NCI-H510A (cell line): ENCODE measurements at regions not wholly inside any gene's neighbourhood (a gene's known extent, or its start where the extent isn't known, plus 50 kb on each side); places are given as distances from the start of the nearest gene placed in this dataset.
"Not testable (repeated sequence)": the region's sequence is repeated elsewhere in the genome, so short reads cannot be mapped to it uniquely, and the experiment has no call there.

ENCODE experiments used
- DNase-seq: peaks from one replicate; lab custom pipeline; 2025; lab: John Stamatoyannopoulos, UW

DNA sequence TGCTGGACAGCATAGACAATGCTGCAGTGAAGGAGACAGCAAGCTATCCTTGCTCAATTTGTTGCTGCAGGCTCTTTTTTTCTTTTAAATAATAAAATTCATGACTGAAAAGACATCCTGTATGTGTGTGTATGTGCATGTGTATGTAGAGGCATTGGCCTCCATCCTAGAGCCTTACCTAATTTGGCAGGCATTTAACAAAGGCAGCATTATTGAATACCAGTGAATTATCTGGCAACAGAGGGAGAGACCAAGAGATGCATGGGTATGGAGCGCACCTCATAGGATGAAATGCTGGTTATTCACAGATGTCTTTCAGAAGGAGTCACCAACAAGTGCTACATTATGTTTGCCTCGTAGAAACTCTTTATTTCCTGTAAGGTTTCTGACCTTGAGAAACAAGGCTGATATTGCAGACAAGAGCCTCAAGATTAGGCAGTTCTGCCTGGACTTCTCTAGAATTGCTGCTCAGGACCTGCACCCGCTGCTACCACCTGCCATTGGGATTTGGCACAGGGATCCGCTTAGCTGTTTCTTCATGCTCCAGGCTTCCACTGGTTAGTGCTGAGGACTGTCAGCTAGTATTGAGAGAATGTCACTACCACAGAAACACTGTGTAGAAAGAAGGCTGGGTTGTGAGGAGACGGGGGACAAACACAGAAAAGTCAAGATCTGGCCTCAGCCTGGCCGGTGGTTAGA, 247.7 kb upstream of the RFX3 start:
- no peak for DNase-seq

DNA sequence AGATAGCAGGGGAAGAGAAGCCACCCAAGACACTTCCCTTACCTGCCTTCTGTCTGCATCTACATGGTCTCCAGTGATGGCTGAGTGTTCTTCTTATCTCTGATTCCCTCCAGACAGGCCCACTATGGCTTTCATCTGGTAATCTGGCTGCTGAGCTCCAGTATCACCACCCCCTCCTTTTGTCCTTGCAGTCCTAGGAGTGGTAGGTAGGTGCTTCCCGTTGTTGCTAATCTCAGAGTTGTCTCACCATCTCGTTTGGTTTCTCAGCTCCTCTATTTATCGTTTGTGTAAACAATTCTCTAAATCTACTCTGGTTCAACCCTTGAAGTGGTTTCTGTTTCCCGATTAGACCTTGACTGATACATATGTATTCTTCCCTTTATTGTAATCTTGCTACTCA, 243.8 kb upstream of the RFX3 start:
- no peak for DNase-seq

DNA sequence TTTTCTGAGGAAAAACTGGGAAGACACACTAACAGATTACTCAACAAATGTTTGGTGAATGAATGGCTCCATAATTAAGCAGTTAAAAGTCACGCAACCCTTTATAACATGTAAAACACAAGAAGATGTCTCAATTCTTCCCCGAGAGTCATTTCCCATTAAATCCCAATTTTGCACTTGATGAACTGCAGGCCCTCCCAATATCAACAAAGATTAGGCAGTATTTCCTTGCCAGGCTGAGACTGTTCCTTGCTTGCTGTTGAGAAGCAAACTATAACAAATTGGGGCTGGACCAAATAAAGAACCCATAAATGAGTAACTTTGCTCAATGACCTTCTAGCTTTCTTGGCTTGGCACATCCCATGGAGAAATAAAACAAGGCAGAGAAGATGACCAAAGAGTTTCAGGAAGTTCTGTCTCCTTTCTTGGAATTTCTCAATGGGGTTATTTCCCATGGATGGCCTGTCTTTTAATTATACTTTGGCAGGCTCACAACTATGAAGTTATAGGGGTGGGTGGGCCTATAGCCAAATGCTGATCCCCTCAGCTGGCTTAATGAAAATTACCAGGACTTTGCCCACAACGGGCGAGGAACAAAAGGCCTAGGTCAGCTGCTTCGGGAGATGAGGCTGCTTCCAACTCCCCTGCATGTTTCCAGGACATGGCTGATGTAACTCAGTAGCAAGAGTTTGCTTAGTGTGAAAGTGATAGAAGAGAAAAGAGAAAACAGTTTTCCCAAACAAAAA, 243.1 kb upstream of the RFX3 start:
- no peak for DNase-seq

DNA sequence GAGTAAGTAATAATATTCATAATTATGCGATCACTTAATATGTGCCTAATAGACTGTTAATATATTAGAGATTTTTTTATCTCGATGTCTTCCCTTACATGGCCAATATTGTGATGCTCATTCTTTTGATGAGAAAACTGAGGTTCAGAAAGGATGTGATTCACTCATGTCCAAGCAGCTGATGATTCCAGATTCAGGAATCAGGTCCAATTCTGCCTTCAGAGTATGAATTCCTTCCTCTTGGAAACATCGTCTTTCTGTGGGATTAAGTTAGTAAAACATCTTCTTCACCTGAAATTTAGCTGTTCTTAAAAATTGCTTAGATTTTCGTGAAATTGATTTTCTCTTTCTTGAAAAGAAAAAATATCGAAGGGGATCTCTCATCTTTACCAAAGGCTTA, 242.5 kb upstream of the RFX3 start:
- DNase-seq: no peak

DNA sequence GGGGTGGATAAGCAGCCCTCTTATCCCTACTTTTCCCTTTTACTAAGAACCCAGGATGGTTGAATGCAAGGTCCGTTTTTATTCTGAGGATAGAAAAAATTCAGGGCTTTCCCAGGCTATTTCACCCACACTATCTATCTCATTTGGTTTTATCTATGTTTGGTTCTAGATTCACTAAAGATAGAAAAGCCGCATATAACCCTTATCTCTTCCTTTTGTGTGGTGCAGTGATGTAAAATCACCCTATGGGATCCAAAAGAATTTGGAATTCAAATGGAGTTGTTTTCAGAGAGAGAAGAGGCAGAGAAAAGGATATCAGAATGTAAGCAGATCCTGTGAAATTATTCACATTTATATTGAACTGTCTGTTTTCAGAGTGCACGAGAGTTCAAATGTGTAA, 236.3 kb upstream of the RFX3 start:
- DNase-seq: no peak

DNA sequence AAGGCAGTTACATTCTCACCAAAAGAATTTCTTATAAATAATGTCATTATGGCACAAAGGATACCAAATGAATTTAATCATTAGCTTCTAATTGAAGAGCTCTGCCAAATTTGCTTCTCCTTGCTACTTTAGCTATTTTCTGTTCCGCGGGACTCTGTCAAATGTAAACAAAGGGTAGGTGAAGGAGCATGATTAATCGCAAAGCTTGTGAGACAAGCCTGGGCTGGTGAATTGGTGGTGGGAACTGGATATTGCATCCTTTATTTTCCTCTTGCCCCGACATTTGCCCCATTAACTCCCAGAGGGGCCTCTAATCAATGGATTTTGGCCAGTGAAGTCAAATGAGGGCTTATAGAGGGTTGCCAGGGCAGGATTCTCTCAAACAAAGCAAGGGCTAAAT, 234.2 kb upstream of the RFX3 start:
- DNase-seq: no peak

DNA sequence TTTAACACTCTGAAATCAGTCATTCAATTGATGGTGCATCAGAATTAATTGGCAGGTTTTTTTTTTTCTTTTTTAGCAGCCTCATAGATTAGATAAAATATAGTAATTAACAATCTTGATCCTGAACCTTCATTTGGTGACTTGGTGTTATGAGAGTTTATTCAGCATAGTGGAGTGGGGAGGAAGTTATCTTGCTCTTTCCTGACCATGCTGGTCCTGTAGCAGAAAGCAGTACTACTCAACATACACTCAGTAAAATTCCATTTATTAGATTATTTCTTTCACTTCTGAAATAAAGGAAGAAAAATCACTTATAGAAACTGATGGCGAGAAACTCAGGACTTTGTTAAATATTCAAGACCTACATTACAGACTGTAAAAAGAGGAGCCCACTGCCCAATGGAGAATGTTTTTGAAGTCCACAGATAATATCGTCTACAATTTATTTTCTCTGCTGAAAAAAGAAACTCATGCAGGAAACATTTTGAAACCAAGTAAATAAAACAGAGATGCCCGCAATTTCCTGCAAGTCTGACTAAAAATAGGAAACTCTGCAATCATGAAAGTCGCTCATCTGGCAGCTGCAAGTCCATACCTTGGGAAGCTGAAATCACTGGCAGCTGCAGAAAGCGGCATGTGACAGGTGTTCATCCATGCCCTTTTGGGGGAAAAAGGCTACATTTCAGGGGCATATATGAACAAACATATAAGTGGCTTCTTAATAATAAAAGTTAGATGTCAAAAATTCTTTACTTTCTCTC, 233.2 kb upstream of the RFX3 start:
- DNase-seq: no peak

DNA sequence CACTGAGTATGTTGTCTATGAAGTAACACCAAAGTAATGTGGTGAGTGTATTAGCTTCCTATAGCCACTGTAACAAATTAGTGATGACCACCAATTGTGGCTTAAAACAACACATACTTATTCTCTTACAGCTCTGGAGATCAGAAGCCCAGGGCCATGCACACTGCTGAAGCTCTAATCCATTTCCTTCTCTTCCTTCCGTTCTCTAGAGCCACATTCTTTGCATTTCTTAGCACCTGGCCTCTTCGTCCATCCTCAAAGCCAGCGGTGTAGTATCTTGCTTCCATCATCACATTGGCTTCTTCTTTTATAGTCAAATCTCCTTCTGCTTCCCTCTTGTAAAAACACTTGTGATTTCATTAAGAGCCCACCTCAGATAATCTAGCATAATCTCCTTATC, 230.3 kb upstream of the RFX3 start:
- DNase-seq: no peak

DNA sequence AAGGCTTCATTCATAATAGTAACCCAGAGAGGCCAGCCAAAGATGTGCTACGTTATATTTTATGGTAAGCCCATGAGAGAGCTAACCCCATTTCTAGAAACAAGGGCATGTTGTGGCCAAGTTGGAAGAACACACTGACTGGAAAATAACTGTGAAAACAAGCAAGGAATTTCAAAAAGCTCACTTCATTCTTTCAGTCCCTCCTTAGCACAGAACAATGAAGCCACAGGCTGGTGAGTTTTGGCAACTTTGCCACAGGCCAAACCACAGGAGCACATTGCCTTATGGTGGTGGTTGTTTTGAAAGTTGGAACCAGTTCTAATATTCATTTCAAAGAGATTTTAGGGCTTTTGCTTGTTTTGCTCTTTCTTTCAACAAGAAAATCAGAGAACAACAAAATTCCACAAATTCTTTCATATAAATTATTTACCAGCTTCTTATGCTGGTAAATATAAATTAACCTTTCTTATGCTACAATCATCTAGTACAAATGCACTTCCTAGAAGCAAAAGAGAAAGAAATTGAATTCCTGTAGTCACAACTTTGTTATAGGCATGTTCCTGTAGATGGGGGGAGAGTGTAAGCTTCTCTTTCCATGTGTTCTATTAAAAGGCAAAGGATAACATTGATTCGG, 225.4 kb upstream of the RFX3 start:
- no peak for DNase-seq

DNA sequence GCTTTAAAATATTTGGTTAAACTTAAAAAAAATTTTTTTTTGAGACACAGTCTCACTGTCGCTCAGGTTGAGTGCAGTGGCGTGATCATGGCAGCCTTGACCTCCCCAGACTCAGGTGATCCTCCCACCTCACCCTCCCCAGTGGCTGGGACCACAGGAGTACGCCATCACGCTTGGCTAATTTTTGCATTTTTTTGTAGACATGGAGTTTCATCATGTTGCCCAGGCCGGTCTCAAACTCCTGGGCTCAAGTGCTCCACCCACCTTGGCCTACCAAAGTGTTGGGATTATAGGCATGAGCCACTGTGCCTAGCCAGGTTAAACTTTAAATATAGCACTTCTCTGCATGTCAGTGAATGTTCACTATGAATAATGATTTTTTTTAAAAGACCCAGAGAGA, 224.5 kb upstream of the RFX3 start:
- DNase-seq: no peak

DNA sequence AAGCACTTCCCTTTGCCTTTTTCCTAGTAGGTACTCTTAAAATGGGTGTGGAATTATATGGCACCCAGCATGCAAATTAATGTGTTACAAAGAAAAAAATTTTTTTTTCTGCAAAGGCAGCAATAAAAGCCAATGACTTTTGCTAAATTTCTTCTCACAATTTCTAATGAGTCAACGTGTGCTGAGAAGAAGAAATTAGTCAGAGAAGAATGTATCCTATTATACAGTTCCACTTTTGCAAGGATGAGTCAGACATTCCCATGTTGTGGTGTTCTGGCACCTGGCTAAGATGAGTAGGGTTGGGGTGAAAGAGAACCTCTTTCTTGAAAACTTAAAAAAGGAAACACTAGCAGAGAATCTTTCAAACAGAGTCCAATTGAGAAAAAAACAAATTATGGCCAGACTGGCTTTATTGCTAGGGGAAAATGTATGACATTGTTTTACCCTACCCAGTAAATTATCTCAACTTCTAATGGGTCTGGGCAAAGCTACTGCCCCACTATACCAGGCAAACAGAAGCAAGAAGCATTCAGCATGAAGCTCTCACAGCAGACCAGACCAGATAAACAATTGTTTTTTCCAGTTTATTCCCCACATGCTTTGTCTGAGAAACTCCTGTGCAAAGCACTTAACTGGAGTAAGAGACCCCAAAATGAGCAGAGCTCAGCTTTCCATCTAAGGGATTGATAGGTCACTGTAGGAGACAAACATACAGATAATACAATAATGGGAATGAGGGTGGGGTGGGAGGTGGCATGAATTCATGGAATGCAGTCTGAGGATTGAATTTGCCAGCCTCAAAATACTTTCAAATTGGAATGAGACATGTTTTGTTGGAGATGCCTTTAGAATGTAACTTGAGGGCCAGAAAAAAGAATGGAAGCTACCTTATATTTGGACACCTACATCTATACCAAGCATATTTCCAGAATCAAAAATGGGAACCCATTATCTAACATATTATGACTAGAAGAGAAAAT, 220.8 kb upstream of the RFX3 start:
- DNase-seq: no peak

DNA sequence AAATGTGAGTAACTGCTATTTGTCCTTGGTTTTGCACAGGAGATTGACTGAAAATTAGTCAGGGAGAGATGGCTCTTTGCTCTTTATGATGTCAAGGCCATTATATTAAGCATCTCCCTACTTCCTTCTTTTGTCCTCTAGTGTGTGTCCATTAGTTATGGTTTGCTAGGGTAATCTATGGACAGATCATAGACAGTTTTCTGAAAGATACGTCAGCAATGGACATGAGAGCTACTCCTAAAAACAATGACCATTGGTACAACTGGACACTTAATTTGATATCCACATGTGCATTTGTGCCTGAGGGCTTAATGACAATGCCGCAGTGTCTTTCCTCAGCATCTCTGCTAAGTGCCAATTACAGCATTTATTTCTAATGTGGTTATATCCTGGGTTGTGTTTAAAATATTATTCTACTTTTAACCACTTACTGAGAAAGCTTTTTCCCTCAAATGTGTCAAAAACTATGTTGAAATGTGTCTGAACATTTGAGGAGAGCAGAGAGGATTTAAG, 218.2 kb upstream of the RFX3 start:
- DNase-seq: no peak

DNA sequence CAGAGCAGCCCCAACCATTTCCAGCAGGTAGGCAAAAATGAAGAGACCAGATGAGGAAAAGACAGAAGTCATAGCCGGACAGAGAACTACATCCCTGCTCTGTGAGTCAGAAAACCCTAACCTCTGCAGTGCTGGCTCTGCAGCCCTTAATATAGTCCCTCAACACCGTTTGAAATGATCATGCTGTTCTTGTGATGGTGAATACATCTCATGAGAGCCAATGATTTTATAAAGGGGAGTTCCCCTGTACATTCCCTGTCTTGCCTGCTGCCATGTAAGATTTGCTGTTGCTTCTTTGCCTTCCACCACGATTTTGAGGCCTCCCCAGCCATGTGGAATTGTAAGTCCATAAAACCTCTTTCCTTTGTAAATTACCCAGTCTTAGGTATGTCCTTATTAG, 216.8 kb upstream of the RFX3 start:
- no peak for DNase-seq

DNA sequence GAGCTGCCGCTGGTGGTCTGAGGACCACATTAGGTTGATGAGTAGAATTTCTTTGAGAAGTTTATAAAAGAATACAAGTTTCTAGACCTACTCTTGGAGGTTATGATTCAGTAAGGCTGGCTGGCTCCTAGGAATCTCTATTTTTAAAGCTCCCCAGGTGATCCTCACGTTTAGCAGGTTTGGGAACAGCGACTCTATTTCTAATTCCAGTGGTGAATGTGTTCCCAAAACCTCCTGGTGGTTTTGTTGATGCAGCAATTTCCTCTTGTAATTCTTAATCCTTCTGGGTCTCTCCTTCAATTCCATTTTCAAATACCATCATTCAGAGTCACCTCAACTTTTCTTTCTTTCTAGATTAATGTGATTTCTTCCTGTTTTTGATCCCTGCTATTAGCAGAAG, 215.9 kb upstream of the RFX3 start:
- no peak for DNase-seq

DNA sequence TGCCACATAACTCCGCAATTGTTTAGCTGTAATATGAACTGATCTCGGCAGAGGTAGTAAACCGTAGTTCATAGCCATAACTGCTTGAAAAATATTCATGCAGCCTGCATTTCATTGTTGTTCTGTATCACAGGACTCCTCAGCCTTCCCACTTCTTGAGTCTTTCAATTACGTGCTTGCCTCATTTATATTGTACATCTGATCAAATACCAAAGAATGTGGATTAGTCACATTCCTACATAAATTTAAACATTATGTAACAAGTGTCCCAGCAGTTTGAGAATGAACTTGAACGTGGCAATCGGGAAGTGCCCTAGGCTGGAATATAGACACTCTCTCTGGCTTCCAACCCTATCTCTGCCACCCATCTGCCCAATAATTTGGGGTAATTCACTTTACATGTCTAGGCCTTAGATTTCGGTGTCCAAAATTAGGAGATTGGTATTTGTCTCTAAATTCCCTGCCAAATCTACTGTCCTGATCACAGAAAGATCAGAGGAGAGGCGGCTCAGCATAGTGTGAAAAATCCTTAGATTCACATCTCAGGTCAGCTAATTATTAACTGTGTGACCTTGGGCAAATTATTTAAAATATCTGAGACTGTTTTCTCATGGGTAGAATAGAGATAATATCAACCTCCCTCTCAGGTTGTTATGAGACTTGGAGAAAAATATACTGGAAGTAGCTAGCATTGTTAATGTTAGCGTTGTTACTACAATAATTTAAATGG, 215.1 kb upstream of the RFX3 start:
- DNase-seq: no peak

DNA sequence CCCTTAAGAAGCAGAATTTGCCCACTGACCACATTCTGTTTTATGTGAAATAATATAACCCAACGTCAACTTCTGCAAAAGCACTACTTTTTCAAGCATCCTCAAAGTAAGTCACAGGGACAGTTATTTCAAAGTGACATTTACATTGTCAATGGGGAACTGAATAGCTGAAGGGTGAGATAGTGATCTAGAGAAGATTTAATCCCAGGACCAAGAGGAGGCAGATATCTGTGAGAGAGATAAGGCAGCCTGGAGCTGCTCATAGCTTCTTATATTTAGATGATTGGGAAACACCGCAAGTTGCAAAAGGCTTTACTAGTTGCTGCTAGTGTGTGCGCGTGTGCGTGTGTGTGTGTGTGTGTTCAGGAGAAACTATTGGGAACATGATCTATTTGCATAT, 210.4 kb upstream of the RFX3 start:
- DNase-seq: no peak

DNA sequence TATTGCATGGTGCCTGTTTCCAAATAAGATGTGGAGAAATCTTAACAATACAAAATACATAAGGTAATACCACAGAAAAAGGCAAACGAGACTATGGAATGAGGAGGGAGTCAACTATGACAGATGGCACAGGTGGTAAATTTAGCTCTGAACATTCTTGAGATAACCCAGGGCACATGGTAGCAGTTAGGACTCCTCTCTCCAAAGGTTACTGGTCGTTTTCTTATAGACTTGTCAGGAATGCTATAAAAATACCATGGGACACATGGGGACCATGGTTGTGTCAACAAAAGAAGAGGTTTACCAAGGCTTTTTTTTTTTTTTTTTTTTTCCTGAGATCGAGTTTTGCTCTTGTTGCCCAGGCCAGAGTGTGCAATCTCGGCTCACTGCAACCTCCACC, 209.4 kb upstream of the RFX3 start:
- DNase-seq: no peak

DNA sequence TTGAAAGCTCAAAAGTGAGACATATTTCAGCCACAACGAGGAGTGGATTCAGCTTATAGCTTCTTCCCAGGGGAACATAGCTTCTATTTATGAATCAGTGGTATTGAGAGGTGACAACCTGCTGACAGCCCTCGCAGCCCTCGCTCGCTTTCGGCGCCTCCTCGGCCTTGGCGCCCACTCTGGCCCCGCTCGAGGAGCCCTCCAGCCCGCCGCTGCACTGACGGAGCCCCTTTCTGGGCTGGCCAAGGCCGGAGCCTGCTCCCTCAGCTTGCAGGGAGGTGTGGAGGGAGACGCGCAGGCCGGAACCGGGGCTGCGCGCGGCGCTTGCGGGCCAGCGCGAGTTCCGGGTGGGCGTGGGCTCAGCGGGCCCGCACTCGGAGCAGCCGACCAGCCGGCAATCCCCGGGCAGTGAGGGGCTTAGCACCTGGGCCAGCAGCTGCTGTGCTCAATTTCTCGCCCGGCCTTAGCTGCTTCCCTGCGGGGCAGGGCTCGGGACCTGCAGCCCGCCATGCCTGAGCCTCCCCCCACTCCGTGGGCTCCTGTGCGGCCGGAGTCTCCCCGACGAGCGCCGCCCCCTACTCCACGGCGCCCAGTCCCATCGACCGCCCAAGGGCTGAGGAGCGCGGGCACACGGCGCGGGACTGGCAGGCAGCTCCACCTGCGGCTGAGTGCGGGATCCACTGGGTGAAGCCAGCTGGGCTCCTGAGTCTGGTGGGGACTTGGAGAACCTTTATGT, 207.9 kb upstream of the RFX3 start:
- DNase-seq: not testable (repeated sequence)

DNA sequence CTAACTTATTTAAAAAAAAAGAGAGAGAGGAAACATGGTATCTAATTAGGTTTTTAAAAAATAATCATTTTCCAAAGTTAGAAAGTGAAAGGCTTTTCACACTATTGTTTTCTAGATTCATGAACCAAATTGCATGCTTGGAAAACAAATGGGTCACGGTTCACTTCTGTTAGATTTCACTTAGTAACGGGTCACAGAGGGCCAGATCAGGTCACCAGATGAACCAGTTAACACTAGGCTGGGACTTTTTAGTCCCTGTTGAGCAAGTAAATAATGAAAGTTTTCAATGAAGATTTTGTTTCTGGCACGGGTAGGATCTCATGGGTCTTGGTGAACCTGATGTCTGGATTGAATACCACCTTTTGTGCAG, 207.2 kb upstream of the RFX3 start:
- DNase-seq: no peak
